GM12875 (cell line): ENCODE measurements at regions not wholly inside any gene's neighbourhood (a gene's known extent, or its start where the extent isn't known, plus 50 kb on each side); places are given as distances from the start of the nearest gene placed in this dataset.

Experiments used
- H3K4me3 ChIP-seq: one replicate; pipeline ENCODE4 v1.5.1; 2011; ENCODE audit warnings: low read depth, low read length, control low read depth
- CTCF ChIP-seq: IDR thresholded peaks from 2 replicates; pipeline ENCODE4 v1.5.1; 2011; ENCODE audit warnings: low read depth, mild to moderate bottlenecking, control low read depth, inconsistent platforms, low read length, moderate library complexity, borderline replicate concordance; ENCODE audit not compliant: insufficient read depth

GRCh38 chr21:40972151-40972550 lies 125.2 kb upstream of the DSCAM start:
- H3K4me3 ChIP-seq = no peak overlapping the region
- no peak for TF ChIP-seq CTCF

- no peak for TF ChIP-seq CTCF
- no peak overlapping the region for H3K4me3 ChIP-seq
Observed at GRCh38 chr21:40976198-40977109, 129.5 kb upstream of the DSCAM start.

- H3K4me3 ChIP-seq = no peak overlapping the region
- TF ChIP-seq CTCF = no peak
Observed at GRCh38 chr21:40985370-40985769, 138.4 kb upstream of the DSCAM start.

- TF ChIP-seq CTCF = no peak
- no peak overlapping the region for H3K4me3 ChIP-seq
Observed at GRCh38 chr21:40990366-40990765, 143.4 kb upstream of the DSCAM start.

- H3K4me3 ChIP-seq = no peak overlapping the region
- no peak for TF ChIP-seq CTCF
Observed at GRCh38 chr21:40997831-40998230, 150.9 kb upstream of the DSCAM start.

- TF ChIP-seq CTCF = no peak
- no peak overlapping the region for H3K4me3 ChIP-seq
Observed at GRCh38 chr21:41000838-41001237, 153.9 kb upstream of the DSCAM start.

- H3K4me3 ChIP-seq = no peak overlapping the region
- TF ChIP-seq CTCF = no peak
Observed at GRCh38 chr21:41006636-41007035, 159.7 kb upstream of the DSCAM start.
